Liver (tissue), 6 donors: ENCODE measurements at regions not wholly inside any gene's neighbourhood (a gene's known extent, or its start where the extent isn't known, plus 50 kb on each side); places are given as distances from the start of the nearest gene placed in this dataset.

ENCODE experiments used
- DNase-seq: peaks from one replicate; pipeline ENCODE4 v3.0.0-alpha.2; 2017; ENCODE audit warnings: low spot score
- H3K27ac ChIP-seq, 2 donors: one replicate each; pipeline ENCODE4 v1.7.0; 2013; ENCODE audit warnings: inconsistent platforms in 2 of 2, low read length in 2 of 2, control low read depth in 1 of 2, low read depth in 1 of 2, mild to moderate bottlenecking in 1 of 2
- H3K27me3 ChIP-seq, 4 donors: one replicate each; pipeline versions ENCODE4 v1.6.1 to v1.7.0; 2013; ENCODE audit warnings: low read length in 3 of 4, inconsistent platforms in 1 of 4, mild to moderate bottlenecking in 1 of 4, moderate library complexity in 1 of 4; ENCODE audit not compliant: control insufficient read depth in 4 of 4, insufficient read depth in 4 of 4
- H3K36me3 ChIP-seq, 4 donors: one replicate each; pipeline versions ENCODE4 v1.6.1 to v1.7.0; 2013; ENCODE audit warnings: low read length in 3 of 4, mild to moderate bottlenecking in 3 of 4, low read depth in 1 of 4, moderate library complexity in 1 of 4; ENCODE audit not compliant: control insufficient read depth in 4 of 4, insufficient read depth in 3 of 4
- H3K4me1 ChIP-seq, 4 donors: one replicate each; pipeline versions ENCODE4 v1.6.1 to v1.7.0; 2013; ENCODE audit warnings: low read length in 3 of 4, mild to moderate bottlenecking in 3 of 4, moderate library complexity in 1 of 4; ENCODE audit not compliant: control insufficient read depth in 4 of 4, insufficient read depth in 4 of 4
- H3K4me3 ChIP-seq, 3 donors: one replicate each; pipeline versions ENCODE4 v1.6.1 to v1.7.0; 2013; ENCODE audit warnings: low read length in 3 of 3, control low read depth in 1 of 3, low read depth in 1 of 3, mild to moderate bottlenecking in 1 of 3
- H3K9ac ChIP-seq, 2 donors: one replicate each; pipeline ENCODE4 v1.7.0; 2013; ENCODE audit warnings: low read length in 2 of 2, mild to moderate bottlenecking in 2 of 2, moderate library complexity in 2 of 2, control low read depth in 1 of 2, low read depth in 1 of 2
- H3K9me3 ChIP-seq, 4 donors: one replicate each; pipeline versions ENCODE4 v1.6.1 to v1.7.0; 2013; ENCODE audit warnings: low read length in 3 of 4; ENCODE audit not compliant: control insufficient read depth in 4 of 4
- ATF3 ChIP-seq: IDR thresholded peaks from 2 replicates; pipeline ENCODE4 v1.6.1; 2016; ENCODE audit warnings: antibody characterized with exemption
- EGR1 ChIP-seq, 2 donors: IDR thresholded peaks; 2 replicates each; pipeline ENCODE4 v1.6.1; 2016 to 2018; ENCODE audit warnings: antibody characterized with exemption in 2 of 2, low read depth in 2 of 2
- FOXA1 ChIP-seq: IDR thresholded peaks from 2 replicates; pipeline ENCODE4 v1.6.1; 2016; ENCODE audit warnings: antibody characterized with exemption
- FOXA2 ChIP-seq: IDR thresholded peaks from 2 replicates; pipeline ENCODE4 v1.6.1; 2016; ENCODE audit warnings: antibody characterized with exemption
- GABPA ChIP-seq, 2 donors: IDR thresholded peaks in 1 of 2; conservative IDR thresholded peaks in 1 of 2; 2 replicates each; pipeline ENCODE4 v1.6.1; 2016; ENCODE audit warnings: antibody characterized with exemption in 2 of 2, mild to moderate bottlenecking in 1 of 2, moderate library complexity in 1 of 2
- HNF4A ChIP-seq, 2 donors: conservative IDR thresholded peaks; 2 replicates each; pipeline ENCODE4 v1.6.1; 2016; ENCODE audit warnings: antibody characterized with exemption in 2 of 2, mild to moderate bottlenecking in 2 of 2
- HNF4G ChIP-seq: IDR thresholded peaks from 2 replicates; pipeline ENCODE4 v1.6.1; 2016; ENCODE audit warnings: antibody characterized with exemption
- MAX ChIP-seq: IDR thresholded peaks from 2 replicates; pipeline ENCODE4 v1.6.1; 2016; ENCODE audit warnings: antibody characterized with exemption
- RAD21 ChIP-seq, 2 donors: IDR thresholded peaks; 2 replicates each; pipeline ENCODE4 v1.6.1; 2016; ENCODE audit warnings: antibody characterized with exemption in 2 of 2, mild to moderate bottlenecking in 2 of 2
- REST ChIP-seq: IDR thresholded peaks from 2 replicates; pipeline ENCODE4 v1.6.1; 2016; ENCODE audit warnings: antibody characterized with exemption, mild to moderate bottlenecking
- RXRA ChIP-seq, 2 donors: IDR thresholded peaks; 2 replicates each; pipeline ENCODE4 v1.6.1; 2017 to 2018; ENCODE audit warnings: antibody characterized with exemption in 2 of 2, mild to moderate bottlenecking in 1 of 2
- SP1 ChIP-seq: IDR thresholded peaks from 2 replicates; pipeline ENCODE4 v1.6.1; 2018; ENCODE audit warnings: antibody characterized with exemption, mild to moderate bottlenecking
- TAF1 ChIP-seq: conservative IDR thresholded peaks from 2 replicates; pipeline ENCODE4 v1.6.1; 2016; ENCODE audit warnings: antibody characterized with exemption, mild to moderate bottlenecking
- ZBTB33 ChIP-seq: IDR thresholded peaks from 2 replicates; pipeline ENCODE4 v1.6.1; 2016; ENCODE audit warnings: antibody characterized with exemption
- donor health status: healthy.
- donor health status: healthy.
- donor health status: healthy.

GRCh38 chr4:17142232-17142711, 243.8 kb upstream of the LDB2 start:
- Histone ChIP-seq H3K27me3 (no peaks in the 10 kb centered on the region), H3K9ac (no peak overlapping the region), H3K27ac (no peak overlapping the region), H3K36me3 (no peaks in the 10 kb centered on the region), H3K4me3 (no peak overlapping the region), H3K4me1 (no peaks in the 10 kb centered on the region), H3K9me3 (peaks cover 2 to 5% (median 3%) of the 10 kb centered on the region in 4 donors)
- TF ChIP-seq TAF1 (no peak), FOXA1 (no peak), EGR1 (IDR thresholded peaks at IDR 0.05; ENCODE audit: low read depth in 2 of 2) (no peak), FOXA2 (no peak)
- DNase-seq = no peak

- DNase-seq = no peak
- Histone ChIP-seq H3K9me3 (peaks cover 2 to 5% (median 3%) of the 10 kb centered on the region in 4 donors), H3K9ac (no peak overlapping the region), H3K4me1 (no peaks in the 10 kb centered on the region), H3K4me3 (peak overlapping the region in 1 of 3 donors; percentile 16), H3K36me3 (no peaks in the 10 kb centered on the region), H3K27ac (no peak overlapping the region), H3K27me3 (no peaks in the 10 kb centered on the region)
- TF ChIP-seq EGR1 (IDR thresholded peaks at IDR 0.05; ENCODE audit: low read depth in 2 of 2) (no peak), ZBTB33 (no peak)
These were observed 240.4 kb upstream of the LDB2 start for GRCh38 chr4:17138847-17139246.

GRCh38 chr4:17134565-17134964, 236.1 kb upstream of the LDB2 start:
- no peak for TF ChIP-seq MAX
- TF ChIP-seq TAF1 = no peak
- no peak for TF ChIP-seq FOXA2
- no peak for TF ChIP-seq GABPA (IDR thresholded peaks at IDR 0.05 in 1 of 2, conservative IDR thresholded peaks at IDR 0.05 in 1 of 2)
- no peak for TF ChIP-seq ZBTB33
- TF ChIP-seq HNF4A (conservative IDR thresholded peaks at IDR 0.05) = no peak
- TF ChIP-seq HNF4G = no peak
- no peak for TF ChIP-seq RXRA (IDR thresholded peaks at IDR 0.05)
- no peak for TF ChIP-seq ATF3
- TF ChIP-seq SP1 = no peak
- no peak for TF ChIP-seq REST
- no peak for TF ChIP-seq RAD21 (IDR thresholded peaks at IDR 0.05)
- Histone ChIP-seq H3K4me3 (no peak overlapping the region), H3K9me3 (peaks cover 2 to 5% (median 3%) of the 10 kb centered on the region in 4 donors), H3K27me3 (no peaks in the 10 kb centered on the region), H3K27ac (no peak overlapping the region), H3K4me1 (no peaks in the 10 kb centered on the region), H3K36me3 (no peaks in the 10 kb centered on the region), H3K9ac (no peak overlapping the region)
- no peak for DNase-seq
